PC-9 (cell line): ENCODE measurements at regions not wholly inside any gene's neighbourhood (a gene's known extent, or its start where the extent isn't known, plus 50 kb on each side); places are given as distances from the start of the nearest gene placed in this dataset.

Experiments used
- BruUV-seq: library from RNA; stranded (reverse); fragments of 400-500 nt; replicated peaks from 2 replicates; lab custom pipeline; 2021; lab: Mats Ljungman, UMichigan
- CTCF ChIA-PET: fragments of 300-600 bp; sonication (Branson Sonifier 250); formaldehyde crosslinking; loops from one replicate; lab custom pipeline; 2022; ENCODE audit warnings: antibody characterized with exemption; lab: Charles Lee
- POLR2A ChIA-PET: fragments of 300-600 bp; sonication (Branson Sonifier 250); formaldehyde crosslinking; loops from one replicate; lab custom pipeline; 2022; ENCODE audit warnings: antibody characterized with exemption; ENCODE audit not compliant: unreplicated experiment; lab: Charles Lee
- DNase-seq, 2 experiments: peaks; one replicate each; pipeline versions ENCODE4 v3.0.0 to v3.0.0-alpha.2; 2015 to 2022; ENCODE audit warnings: mixed read lengths in 1 of 2
- H2AFZ ChIP-seq: fragments of 200-600 bp; sonication (generic); 2 replicates; pipeline ENCODE4 v1.8.1; 2017; ENCODE audit warnings: antibody characterized with exemption
- H3F3A ChIP-seq: fragments of 200-600 bp; sonication (generic); 2 replicates; pipeline ENCODE4 v1.8.1; 2017; ENCODE audit warnings: antibody characterized with exemption, mild to moderate bottlenecking, low read depth; ENCODE audit not compliant: insufficient read depth
- H3K27ac ChIP-seq: fragments of 200-600 bp; sonication (generic); 2 replicates; pipeline ENCODE4 v1.6.1; 2016; ENCODE audit warnings: mixed run types
- H3K27me3 ChIP-seq: fragments of 200-600 bp; sonication (generic); 2 replicates; pipeline ENCODE4 v1.6.1; 2016; ENCODE audit warnings: low read depth, mixed run types; ENCODE audit not compliant: insufficient read depth
- H3K36me3 ChIP-seq: fragments of 200-600 bp; sonication (generic); 2 replicates; pipeline ENCODE4 v1.6.1; 2016; ENCODE audit warnings: low read depth, mixed run types
- H3K4me1 ChIP-seq: fragments of 200-600 bp; sonication (generic); replicated peaks from 2 replicates; pipeline ENCODE4 v1.6.1; 2016; ENCODE audit warnings: mixed run types; ENCODE audit not compliant: insufficient read depth
- H3K4me2 ChIP-seq: fragments of 200-600 bp; sonication (generic); 2 replicates; pipeline ENCODE4 v1.6.1; 2017; ENCODE audit warnings: mixed run types
- H3K4me3 ChIP-seq: fragments of 200-600 bp; sonication (generic); 2 replicates; pipeline ENCODE4 v1.6.1; 2016; ENCODE audit warnings: mixed run types
- H3K79me2 ChIP-seq: fragments of 200-600 bp; sonication (generic); 2 replicates; pipeline ENCODE4 v1.6.1; 2017; ENCODE audit warnings: low read depth, mixed run types
- H3K9me2 ChIP-seq: fragments of 200-600 bp; sonication (generic); 2 replicates; pipeline ENCODE4 v1.8.1; 2017; ENCODE audit warnings: mild to moderate bottlenecking; ENCODE audit not compliant: insufficient read depth
- H3K9me3 ChIP-seq: fragments of 200-600 bp; sonication (generic); 2 replicates; pipeline ENCODE4 v1.8.1; 2016; ENCODE audit warnings: low read depth; ENCODE audit not compliant: insufficient read depth
- H4K20me1 ChIP-seq: fragments of 200-600 bp; sonication (generic); 2 replicates; pipeline ENCODE4 v1.8.1; 2017; ENCODE audit not compliant: insufficient read depth
- CTCF ChIP-seq: fragments of 200-600 bp; sonication (generic); conservative IDR thresholded peaks from 2 replicates; pipeline ENCODE4 v1.6.1; 2017; ENCODE audit warnings: mixed run types, antibody characterized with exemption, mild to moderate bottlenecking, moderate library complexity
- EZH2 ChIP-seq: fragments of 200-600 bp; sonication (generic); IDR thresholded peaks from 2 replicates; pipeline ENCODE4 v1.8.0; 2017; ENCODE audit warnings: antibody characterized with exemption, low read depth
- intact Hi-C: fragments of 100-400 bp; cut with micrococcal nuclease; formaldehyde crosslinking; loops from one replicate; pipeline ENCODE4 v1.10.0; 2022; ENCODE audit not compliant: unreplicated experiment

GRCh38 chr9:84179531-84179930 lies 161.0 kb downstream of the SLC28A3 start:
- intact Hi-C loops = no loop called here
- peaks cover 18% of the 10 kb centered on the region; the same call in 1 of the 2 replicates for H3F3A ChIP-seq
- CTCF ChIA-PET = interaction anchor here (0.6 kb wide), 1 partner anchor 542 kb away, joined by 5 read pairs; no protein-coding TSS in a partner anchor
- H3K9me3 ChIP-seq = no peaks in the 10 kb centered on the region
- H4K20me1 ChIP-seq = no peaks in the 10 kb centered on the region
- no peak for DNase-seq
- no peak overlapping the region for H3K27ac ChIP-seq
- H3K4me3 ChIP-seq = no peak overlapping the region
- no peaks in the 10 kb centered on the region for H3K9me2 ChIP-seq
- TF ChIP-seq CTCF (no peak), EZH2 (no peak)
- H3K4me2 ChIP-seq = no peak overlapping the region
- H3K36me3 ChIP-seq = no peaks in the 10 kb centered on the region
- POLR2A ChIA-PET = no interaction called here
- BruUV-seq = no TSS peak
- peaks cover 20% of the 10 kb centered on the region for H3K4me1 ChIP-seq
- no peaks in the 10 kb centered on the region for H3K79me2 ChIP-seq
- no peaks in the 10 kb centered on the region for H3K27me3 ChIP-seq
- H2AFZ ChIP-seq = no peak overlapping the region

GRCh38 chr9:84187090-84187489 lies 153.5 kb downstream of the SLC28A3 start:
- Histone ChIP-seq H3K9me3 (no peaks in the 10 kb centered on the region), H3K27me3 (no peaks in the 10 kb centered on the region), H3K4me3 (no peak overlapping the region), H3K4me2 (no peak overlapping the region), H3K79me2 (no peaks in the 10 kb centered on the region), H3K9me2 (no peaks in the 10 kb centered on the region), H3K4me1 (peaks cover 7% of the 10 kb centered on the region), H3K27ac (no peak overlapping the region), H4K20me1 (no peaks in the 10 kb centered on the region), H2AFZ (no peak overlapping the region), H3K36me3 (no peaks in the 10 kb centered on the region), H3F3A (peaks cover 7% of the 10 kb centered on the region; the same call in 1 of the 2 replicates)
- intact Hi-C loops = no loop called here
- no TSS peak for BruUV-seq
- ChIA-PET POLR2A (no interaction called here), CTCF (no interaction called here)
- DNase-seq = no peak
- TF ChIP-seq CTCF (no peak), EZH2 (no peak)

GRCh38 chr9:84189904-84190303 lies 150.7 kb downstream of the SLC28A3 start:
- Histone ChIP-seq H3K79me2 (no peaks in the 10 kb centered on the region), H3K4me2 (no peak overlapping the region), H2AFZ (no peak overlapping the region), H3F3A (no peaks in the 10 kb centered on the region), H3K4me1 (no peaks in the 10 kb centered on the region), H3K27me3 (no peaks in the 10 kb centered on the region), H3K36me3 (no peaks in the 10 kb centered on the region), H3K27ac (no peak overlapping the region), H3K9me3 (no peaks in the 10 kb centered on the region), H3K9me2 (no peaks in the 10 kb centered on the region), H3K4me3 (no peak overlapping the region), H4K20me1 (no peaks in the 10 kb centered on the region)
- intact Hi-C loops = no loop called here
- no TSS peak for BruUV-seq
- DNase-seq = peak in 1 of 2 experiments; percentile 19
- TF ChIP-seq CTCF (no peak), EZH2 (no peak)
- ChIA-PET CTCF (no interaction called here), POLR2A (no interaction called here)
